NB4 (cell line): ENCODE measurements at regions not wholly inside any gene's neighbourhood (a gene's known extent, or its start where the extent isn't known, plus 50 kb on each side); places are given as distances from the start of the nearest gene placed in this dataset.
A peak's percentile ranks its signal among the peaks of the same experiment; 100 is the strongest.

ENCODE experiments used
- DNase-seq: peaks from one replicate; pipeline ENCODE4 v3.0.0; 2010; ENCODE audit warnings: low read depth
- H3K4me3 ChIP-seq: one replicate; pipeline ENCODE4 v1.5.1; 2011; ENCODE audit warnings: mild to moderate bottlenecking, low read depth, low read length, moderate library complexity
- CTCF ChIP-seq: IDR thresholded peaks from one replicate; pipeline ENCODE4 v1.5.1; 2012; ENCODE audit warnings: low read depth, low read length
- MAX ChIP-seq: IDR thresholded peaks from 2 replicates; pipeline ENCODE4 v1.6.1; 2011; ENCODE audit warnings: low read depth, low read length
- MYC ChIP-seq: IDR thresholded peaks from 2 replicates; pipeline ENCODE4 v1.6.1; 2011; ENCODE audit warnings: low read depth, low read length
- POLR2A ChIP-seq: IDR thresholded peaks from 2 replicates; pipeline ENCODE4 v1.6.1; 2011; ENCODE audit warnings: mild to moderate bottlenecking; ENCODE audit not compliant: insufficient read length; ENCODE audit errors: extremely low read depth

DNA sequence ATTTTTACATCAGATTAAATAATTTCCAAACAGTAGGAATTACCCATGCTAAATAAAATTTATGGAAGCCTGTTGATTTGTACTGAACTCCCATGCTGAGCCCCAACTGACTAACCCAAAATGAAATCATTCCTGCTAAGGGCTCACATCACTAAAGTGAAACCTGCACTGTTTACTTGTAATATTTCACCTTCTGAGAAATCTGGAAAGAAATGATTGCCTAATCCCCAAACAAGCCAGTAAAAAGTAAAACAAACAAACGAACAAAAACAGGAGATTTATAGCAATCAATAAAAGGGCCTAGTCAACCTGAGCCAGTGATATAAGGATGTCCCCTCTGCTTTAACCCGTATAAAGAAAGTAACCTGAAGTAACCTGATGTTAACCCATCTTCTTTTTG is 1599.8 kb downstream of the OLFM4 start:
- H3K4me3 ChIP-seq = no peak overlapping the region
- DNase-seq = no peak
- TF ChIP-seq MYC = no peak
- no peak for TF ChIP-seq POLR2A
- TF ChIP-seq CTCF = no peak
- TF ChIP-seq MAX = no peak

DNA sequence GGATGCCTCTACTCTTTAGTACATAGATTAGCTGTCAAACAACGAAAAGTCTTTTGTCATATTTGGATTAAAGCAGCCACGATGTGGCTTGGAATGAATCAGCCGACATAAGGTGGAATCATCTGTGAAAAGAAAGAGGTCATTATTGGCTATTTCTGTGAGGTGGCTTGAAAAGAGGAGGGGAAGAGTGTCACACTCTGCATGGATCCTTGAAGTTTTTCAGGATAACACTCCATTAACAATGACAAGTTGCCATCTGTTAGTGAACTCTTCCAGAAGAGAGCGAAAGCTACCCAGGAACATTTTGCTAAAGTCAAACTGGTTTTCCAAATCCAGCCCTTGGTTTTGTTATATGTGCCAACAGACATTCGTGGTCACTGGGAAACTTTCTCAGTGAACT is 1604.8 kb downstream of the OLFM4 start:
- DNase-seq = no peak
- H3K4me3 ChIP-seq = no peak overlapping the region
- TF ChIP-seq MYC (no peak), MAX (no peak), CTCF (no peak), POLR2A (no peak)

- no peak for DNase-seq
These were observed 1607.6 kb downstream of the OLFM4 start for GRCh38 chr13:54636231-54636630.

GRCh38 chr13:54637366-54637765 is 1608.8 kb downstream of the OLFM4 start:
- TF ChIP-seq MAX (peak; percentile 84), POLR2A (no peak), MYC (peak; percentile 88), CTCF (no peak)
- DNase-seq = peak; percentile 81
- no peak overlapping the region for H3K4me3 ChIP-seq

More at GRCh38 chr13:54636231-54636630, 1607.6 kb downstream of the OLFM4 start:
- no peak overlapping the region for H3K4me3 ChIP-seq
- TF ChIP-seq MYC (no peak), POLR2A (no peak), MAX (no peak), CTCF (no peak)

DNA sequence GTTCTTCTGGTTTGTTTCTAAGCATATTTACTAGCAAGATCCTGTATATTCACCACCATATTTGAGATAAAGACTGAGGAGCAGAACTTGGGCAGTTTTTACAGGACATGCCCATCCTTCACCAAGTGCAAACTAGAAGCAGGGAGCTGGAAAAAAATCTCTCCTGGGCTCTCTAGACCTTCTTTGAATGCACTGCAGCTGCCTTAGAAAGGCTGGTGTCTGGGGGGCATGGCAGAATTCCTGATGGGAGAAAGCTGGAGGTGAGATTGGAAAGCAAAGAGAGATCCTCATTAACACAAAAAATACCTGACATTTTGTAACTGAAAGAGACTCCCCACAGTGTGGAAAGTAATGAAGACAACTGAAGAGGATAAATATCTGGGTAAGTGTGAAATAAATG is 1612.1 kb downstream of the OLFM4 start:
- no peak for DNase-seq
- TF ChIP-seq CTCF = no peak
- no peak for TF ChIP-seq MYC
- H3K4me3 ChIP-seq = no peak overlapping the region

GRCh38 chr13:54643863-54644262 is 1615.2 kb downstream of the OLFM4 start:
- no peak for TF ChIP-seq MAX

More at GRCh38 chr13:54643863-54644262, 1615.2 kb downstream of the OLFM4 start:
- no peak overlapping the region for H3K4me3 ChIP-seq
- DNase-seq = no peak
